ENCODE measurements at regions not wholly inside any gene's neighbourhood (a gene's known extent, or its start where the extent isn't known, plus 50 kb on each side); places are given as distances from the start of the nearest gene placed in this dataset.
"Not testable (repeated sequence)": the region's sequence is repeated elsewhere in the genome, so short reads cannot be mapped to it uniquely, and the experiment has no call there.

GRCh38 chr20:48215536-48215935 lies 430.3 kb upstream of the SULF2 start:
- DNase-seq = no peak

- DNase-seq = no peak
Observed at GRCh38 chr20:48214601-48215000, 429.3 kb upstream of the SULF2 start.

GRCh38 chr20:48213635-48214034 lies 428.4 kb upstream of the SULF2 start:
- not testable (repeated sequence) for DNase-seq

GRCh38 chr20:48212806-48213509 lies 427.7 kb upstream of the SULF2 start:
- no peak for DNase-seq

- no peak for DNase-seq
Observed at GRCh38 chr20:48211847-48212246, 426.6 kb upstream of the SULF2 start.

- DNase-seq = no peak
Observed at GRCh38 chr20:48211238-48211637, 426.0 kb upstream of the SULF2 start.

- DNase-seq = no peak
Observed at GRCh38 chr20:48210111-48211027, 425.1 kb upstream of the SULF2 start.

- DNase-seq = no peak
Observed at GRCh38 chr20:48209102-48209501, 423.8 kb upstream of the SULF2 start.

GRCh38 chr20:48208176-48208575 lies 422.9 kb upstream of the SULF2 start:
- no peak for DNase-seq

GRCh38 chr20:48207505-48207904 lies 422.2 kb upstream of the SULF2 start:
- no peak for DNase-seq

- no peak for DNase-seq
Observed at GRCh38 chr20:48205786-48206185, 420.5 kb upstream of the SULF2 start.

- no peak for DNase-seq
Observed at GRCh38 chr20:48205281-48205782, 420.1 kb upstream of the SULF2 start.

- DNase-seq = no peak
Observed at GRCh38 chr20:48204499-48204898, 419.2 kb upstream of the SULF2 start.

GRCh38 chr20:48203252-48203651 lies 418.0 kb upstream of the SULF2 start:
- DNase-seq = no peak

GRCh38 chr20:48202334-48203113 lies 417.2 kb upstream of the SULF2 start:
- DNase-seq = no peak

- no peak for DNase-seq
Observed at GRCh38 chr20:48201885-48202284, 416.6 kb upstream of the SULF2 start.

- no peak for DNase-seq
Observed at GRCh38 chr20:48201188-48201587, 415.9 kb upstream of the SULF2 start.

GRCh38 chr20:48198929-48199451 lies 413.7 kb upstream of the SULF2 start:
- DNase-seq = no peak

- no peak for DNase-seq
Observed at GRCh38 chr20:48197066-48197465, 411.8 kb upstream of the SULF2 start.

- no peak for DNase-seq
Observed at GRCh38 chr20:48196486-48196885, 411.2 kb upstream of the SULF2 start.

GRCh38 chr20:48196001-48196400 lies 410.7 kb upstream of the SULF2 start:
- no peak for DNase-seq

- no peak for DNase-seq
Observed at GRCh38 chr20:48195121-48195870, 410.0 kb upstream of the SULF2 start.

All from DMS153 (cell line).